WERI-Rb-1 (cell line): ENCODE measurements at regions not wholly inside any gene's neighbourhood (a gene's known extent, or its start where the extent isn't known, plus 50 kb on each side); places are given as distances from the start of the nearest gene placed in this dataset.

Experiments used
- DNase-seq: peaks from one replicate; pipeline ENCODE4 v3.0.0-alpha.2; 2020
- H3K27ac ChIP-seq: fragments of 250-450 bp; sonication (Bioruptor Pico); 2 replicates; pipeline ENCODE4 v1.5.1; 2020; ENCODE audit warnings: mild to moderate bottlenecking, moderate library complexity
- H3K27me3 ChIP-seq: fragments of 250-450 bp; sonication (Bioruptor Pico); 2 replicates; pipeline ENCODE4 v1.5.1; 2021; ENCODE audit warnings: mild to moderate bottlenecking, low read depth, moderate library complexity; ENCODE audit not compliant: insufficient read depth, severe bottlenecking
- H3K36me3 ChIP-seq: fragments of 250-450 bp; sonication (Bioruptor Pico); 2 replicates; pipeline ENCODE4 v1.5.1; 2020; ENCODE audit warnings: mild to moderate bottlenecking, moderate library complexity
- H3K4me3 ChIP-seq: 2 replicates; pipeline ENCODE4 v1.5.1; 2011; ENCODE audit warnings: low read depth, mild to moderate bottlenecking, control low read depth, low read length
- H3K9me3 ChIP-seq: fragments of 250-450 bp; sonication (Bioruptor Pico); 2 replicates; pipeline ENCODE4 v1.5.1; 2021; ENCODE audit warnings: mild to moderate bottlenecking, moderate library complexity; ENCODE audit not compliant: severe bottlenecking
- CTCF ChIP-seq: IDR thresholded peaks from 2 replicates; pipeline ENCODE4 v1.5.1; 2011; ENCODE audit warnings: low read depth, mild to moderate bottlenecking, control low read depth, inconsistent platforms, low read length

DNA sequence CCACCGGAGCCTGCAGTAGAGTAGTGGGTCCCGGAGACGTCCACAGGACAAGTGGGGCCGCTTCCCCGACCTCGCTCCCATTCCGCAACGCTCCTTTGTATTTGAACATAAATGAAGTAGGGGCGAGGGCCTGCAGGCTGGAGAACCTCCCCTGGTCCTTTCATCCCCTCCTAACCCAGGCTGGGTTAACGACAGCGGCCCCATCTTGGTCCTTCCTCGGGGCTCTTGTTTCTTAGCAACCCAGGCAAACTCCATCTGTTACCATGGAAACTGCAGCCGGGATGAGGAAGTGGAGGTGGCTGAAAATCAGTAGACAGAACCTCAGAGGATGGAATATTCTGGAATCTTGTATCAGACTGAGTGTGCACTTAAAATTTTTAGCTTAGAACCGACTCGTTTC is 132.6 kb upstream of the USP29 start:
- no peaks in the 10 kb centered on the region for H3K27me3 ChIP-seq
- H3K9me3 ChIP-seq, result peaks cover 3% of the 10 kb centered on the region
- no peak overlapping the region for H3K27ac ChIP-seq
- no peak for TF ChIP-seq CTCF
- DNase-seq, result no peak
- no peaks in the 10 kb centered on the region for H3K36me3 ChIP-seq
- H3K4me3 ChIP-seq, result no peak overlapping the region

GRCh38 chr19:56988299-56988698 is 131.5 kb upstream of the USP29 start:
- Histone ChIP-seq H3K4me3 (no peak overlapping the region), H3K36me3 (no peaks in the 10 kb centered on the region), H3K27ac (no peak overlapping the region), H3K27me3 (no peaks in the 10 kb centered on the region), H3K9me3 (peaks cover 3% of the 10 kb centered on the region)
- no peak for TF ChIP-seq CTCF
- no peak for DNase-seq

GRCh38 chr19:56991912-56992311 is 127.9 kb upstream of the USP29 start:
- no peaks in the 10 kb centered on the region for H3K36me3 ChIP-seq
- H3K4me3 ChIP-seq, result no peak overlapping the region
- DNase-seq, result no peak
- H3K27me3 ChIP-seq, result no peaks in the 10 kb centered on the region
- no peak overlapping the region for H3K27ac ChIP-seq
- peaks cover 3% of the 10 kb centered on the region for H3K9me3 ChIP-seq
- TF ChIP-seq CTCF, result no peak

- Histone ChIP-seq H3K36me3 (no peaks in the 10 kb centered on the region), H3K27me3 (no peaks in the 10 kb centered on the region), H3K27ac (no peak overlapping the region), H3K9me3 (peaks cover 3% of the 10 kb centered on the region), H3K4me3 (no peak overlapping the region)
- TF ChIP-seq CTCF, result no peak
- no peak for DNase-seq
Observed at GRCh38 chr19:56993851-56994250, 125.9 kb upstream of the USP29 start.

DNA sequence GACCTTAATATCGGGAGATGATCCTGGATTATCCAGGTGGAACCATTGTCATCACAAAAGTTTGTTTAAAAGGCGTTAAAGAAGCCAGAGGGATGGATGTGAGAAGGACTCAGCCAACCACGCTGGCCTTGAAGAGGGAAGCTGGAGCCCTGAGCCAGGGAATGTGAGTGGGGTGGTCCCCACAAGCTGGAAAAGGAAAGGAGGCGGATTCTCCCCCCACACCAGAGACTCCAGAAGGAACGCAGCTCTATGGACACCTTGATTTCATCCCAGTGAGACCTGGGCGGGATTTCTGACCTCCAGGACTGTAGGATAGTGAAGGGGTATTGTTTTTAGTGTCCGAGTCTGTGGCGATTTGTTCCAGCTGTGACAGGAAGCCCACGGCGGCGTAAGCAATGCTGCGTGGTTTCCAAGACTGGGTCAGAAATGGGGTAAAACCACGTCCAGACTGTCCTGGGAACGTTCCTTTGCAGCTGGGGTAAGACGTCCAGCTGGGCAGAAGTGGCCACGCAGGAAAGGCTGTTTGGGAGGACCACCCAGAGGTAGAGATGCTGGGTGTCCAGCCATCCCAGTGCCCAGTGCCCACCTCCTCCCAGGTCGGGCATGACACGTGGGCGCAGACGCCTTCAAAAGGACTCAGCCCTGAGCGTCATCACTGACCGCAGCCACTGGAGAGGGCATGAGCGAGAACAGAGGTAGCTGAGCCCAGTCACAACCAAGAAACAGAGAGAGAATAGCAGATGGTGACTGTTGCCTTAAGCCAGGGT is 125.4 kb upstream of the USP29 start:
- no peak for DNase-seq
- no peak for TF ChIP-seq CTCF
- H3K4me3 ChIP-seq, result no peak overlapping the region
- H3K27me3 ChIP-seq, result no peaks in the 10 kb centered on the region
- no peak overlapping the region for H3K27ac ChIP-seq
- H3K9me3 ChIP-seq, result peaks cover 3% of the 10 kb centered on the region
- no peaks in the 10 kb centered on the region for H3K36me3 ChIP-seq

DNA sequence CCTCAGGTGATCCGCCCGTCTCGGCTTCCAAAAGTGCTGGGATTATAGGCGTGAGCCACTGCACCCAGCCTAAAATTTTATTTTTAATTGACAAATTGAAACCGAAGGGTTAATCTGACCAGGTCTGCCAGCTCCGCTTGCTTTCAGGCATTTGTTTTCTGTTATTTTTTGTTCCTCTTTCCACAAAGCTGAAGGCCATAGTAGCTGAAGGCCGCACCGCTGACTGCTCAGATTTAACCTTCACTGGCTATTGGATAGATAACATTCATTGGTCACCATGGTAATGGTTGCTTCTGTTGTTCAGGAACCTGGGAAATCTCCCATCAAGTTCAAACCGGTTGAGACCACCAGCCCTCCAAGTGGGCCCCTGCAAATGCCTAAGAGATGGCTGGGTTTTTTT is 124.5 kb upstream of the USP29 start:
- TF ChIP-seq CTCF, result no peak
- Histone ChIP-seq H3K36me3 (no peaks in the 10 kb centered on the region), H3K27ac (no peak overlapping the region), H3K27me3 (no peaks in the 10 kb centered on the region), H3K4me3 (no peak overlapping the region), H3K9me3 (no peaks in the 10 kb centered on the region)
- no peak for DNase-seq
